Stimulated activated naive CD4-positive, alpha-beta T cell (primary cell): ENCODE measurements at regions not wholly inside any gene's neighbourhood (a gene's known extent, or its start where the extent isn't known, plus 50 kb on each side); places are given as distances from the start of the nearest gene placed in this dataset.

ENCODE experiments used
- DNase-seq, 6 experiments: peaks; one replicate each; lab custom pipeline; 2025; lab: John Stamatoyannopoulos, UW

DNA sequence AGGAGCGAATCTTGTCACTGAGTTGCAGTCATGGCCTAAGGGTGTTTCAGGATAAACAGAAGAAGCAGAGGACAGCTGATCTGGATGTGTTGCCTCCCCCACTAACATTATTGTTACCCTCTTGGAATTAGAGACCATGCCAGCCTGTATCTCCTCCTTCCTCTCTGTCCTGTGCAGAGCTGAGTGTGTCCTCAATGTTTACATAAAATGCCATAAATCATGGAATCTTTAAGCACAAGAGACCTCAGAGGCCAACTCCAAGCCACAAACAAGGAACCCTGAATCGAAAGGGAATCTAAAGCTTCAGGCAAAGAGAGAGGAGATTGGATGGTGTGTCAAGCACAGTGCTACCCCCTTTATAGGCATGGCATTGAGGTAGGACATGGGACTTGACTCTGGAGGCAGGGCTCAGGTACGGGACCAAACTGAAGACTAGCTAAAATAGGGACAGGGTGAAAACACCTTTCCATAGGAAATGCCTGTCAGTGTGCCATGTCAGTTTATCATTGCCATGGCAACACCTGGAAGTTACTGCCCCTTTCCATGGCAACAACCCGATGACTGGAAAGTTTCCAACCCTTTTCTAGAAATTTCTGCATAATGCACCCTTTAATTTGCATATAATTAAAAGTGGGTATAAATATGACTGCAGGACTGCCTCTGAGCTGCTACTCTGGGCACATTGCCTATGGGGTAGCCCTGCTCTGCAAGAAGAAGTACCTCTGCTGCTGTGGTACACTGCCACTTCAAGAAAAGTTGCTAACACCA, 489.7 kb downstream of the MIAT start:
- DNase-seq: no peak

DNA sequence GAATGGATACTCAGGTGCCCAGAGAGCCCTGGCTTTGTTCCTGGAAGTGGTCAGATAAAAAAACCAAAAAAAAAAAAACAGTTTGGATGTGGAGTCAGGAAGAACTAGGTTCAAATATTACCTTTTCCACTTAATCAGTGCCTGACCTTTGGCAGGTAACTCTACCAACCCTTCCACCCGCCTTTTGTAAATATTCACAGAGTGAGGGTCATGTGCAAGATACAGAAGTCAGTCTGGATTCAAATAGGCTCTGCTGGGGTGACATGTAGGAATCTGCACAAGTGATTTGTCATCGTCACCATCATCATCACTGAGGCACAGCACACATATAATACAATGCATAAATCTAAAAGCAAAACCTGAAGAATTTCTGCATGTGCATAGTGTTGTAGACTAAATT, 490.7 kb downstream of the MIAT start:
- no peak for DNase-seq

DNA sequence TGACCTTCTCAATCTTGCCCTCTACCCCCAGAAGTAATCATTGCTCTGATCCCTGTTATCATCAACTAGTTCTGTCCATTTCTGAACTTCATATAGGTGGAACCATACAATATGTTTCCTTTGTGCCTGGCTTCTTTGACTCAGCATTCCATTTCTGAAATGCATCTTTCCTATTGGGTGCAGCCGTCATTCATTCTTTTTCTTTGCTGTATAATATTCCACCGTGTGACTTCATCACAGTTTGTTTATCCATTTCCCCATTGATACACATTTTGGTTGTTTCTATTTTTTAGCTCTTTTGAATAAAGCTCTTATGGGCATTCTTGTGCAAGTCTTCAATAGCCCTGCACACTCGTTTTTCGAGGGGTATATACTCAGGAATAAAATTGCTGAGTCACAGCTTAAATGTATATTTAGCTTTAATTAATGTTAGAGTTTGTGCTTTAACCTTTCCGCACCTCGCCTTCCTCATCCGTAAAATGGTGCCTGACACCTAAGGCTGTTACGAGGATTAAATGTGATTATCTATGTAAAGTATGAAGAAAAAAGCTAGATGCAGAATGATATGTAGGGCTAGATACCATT, 491.6 kb downstream of the MIAT start:
- no peak for DNase-seq

DNA sequence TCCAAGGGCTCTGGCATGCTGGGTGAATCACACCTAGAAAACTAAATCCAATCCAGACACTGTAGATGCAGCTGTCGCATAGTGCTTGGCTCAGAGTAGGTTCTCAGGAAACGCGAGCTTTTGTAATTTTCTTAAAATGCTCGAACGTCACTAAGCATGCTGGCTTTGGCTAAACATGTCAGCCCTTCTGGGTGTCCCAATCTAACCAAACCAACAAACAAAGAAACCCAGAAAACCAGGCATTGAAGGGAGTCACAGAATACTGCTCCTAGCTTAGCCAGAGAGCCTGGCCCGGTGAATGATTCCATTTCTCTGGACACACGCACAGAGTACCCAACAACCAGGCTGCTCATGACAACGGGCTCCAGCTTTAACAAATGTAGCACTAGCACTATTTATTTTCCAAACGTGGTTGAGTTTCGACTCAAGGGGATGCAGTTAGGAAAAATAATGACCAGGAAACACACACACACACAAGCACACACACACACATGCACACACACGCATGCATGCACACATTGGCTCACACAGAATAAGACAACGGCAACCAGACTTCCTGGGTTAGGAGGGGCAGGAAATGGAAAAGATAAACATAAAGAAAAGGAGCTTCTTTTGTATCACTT, 492.6 kb downstream of the MIAT start:
- no peak for DNase-seq

DNA sequence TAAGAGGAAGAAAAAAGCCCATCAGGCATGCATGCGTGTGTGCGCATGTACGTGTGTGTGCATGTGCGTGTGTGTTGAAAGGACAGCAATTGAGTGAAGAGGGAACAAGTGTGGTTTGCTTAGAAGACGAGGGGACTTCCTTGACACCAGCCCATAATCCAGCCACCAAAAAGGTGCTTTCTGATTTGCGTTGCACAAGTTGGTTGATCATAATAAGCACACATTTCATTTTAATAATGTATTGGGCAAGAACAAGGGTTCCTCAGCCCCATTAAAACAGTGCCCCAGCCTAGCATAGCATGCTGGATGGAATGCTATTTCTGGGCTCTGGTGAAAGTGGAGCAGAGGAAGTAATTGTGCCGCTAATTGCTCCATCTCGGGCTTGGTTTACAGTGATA, 493.2 kb downstream of the MIAT start:
- no peak for DNase-seq

DNA sequence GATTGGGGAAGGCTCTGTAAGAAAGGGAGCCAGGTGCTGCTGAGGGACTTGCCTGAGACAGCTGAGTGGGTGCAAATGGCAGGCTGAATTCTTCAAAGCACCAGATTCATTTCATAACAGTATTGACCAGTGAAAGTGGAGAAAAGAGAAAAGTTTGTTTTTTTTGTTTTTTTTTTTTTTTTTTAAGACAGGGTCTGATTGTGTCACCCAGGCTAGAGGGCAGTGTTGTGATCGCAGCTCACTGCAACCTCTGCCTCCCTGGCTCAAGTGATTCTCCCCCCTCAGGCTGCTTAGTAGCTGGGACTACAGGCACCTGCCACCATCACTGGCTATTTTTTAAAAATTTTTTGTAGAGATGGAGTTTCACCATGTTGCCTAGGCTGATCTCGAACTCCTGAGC, 494.0 kb downstream of the MIAT start:
- DNase-seq: no peak

DNA sequence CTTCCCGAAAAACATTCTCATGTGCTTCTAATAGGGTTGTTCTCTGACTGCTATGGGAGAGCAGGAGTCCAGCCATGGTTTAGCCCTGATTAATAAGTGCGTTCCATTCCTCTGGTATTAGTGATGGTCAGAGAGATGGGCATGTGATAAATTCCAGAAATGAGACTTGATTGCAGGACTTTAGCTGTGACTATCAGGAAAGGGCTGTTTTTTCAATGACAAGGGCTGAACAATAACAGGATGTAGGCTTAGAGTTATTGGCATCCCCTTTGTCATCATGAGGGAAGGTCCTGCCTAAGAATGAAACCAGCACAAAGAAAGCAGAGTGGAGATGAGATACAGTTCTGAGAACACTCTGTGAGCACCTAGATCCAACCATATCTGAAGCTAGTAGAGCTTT, 494.6 kb downstream of the MIAT start:
- DNase-seq: no peak

DNA sequence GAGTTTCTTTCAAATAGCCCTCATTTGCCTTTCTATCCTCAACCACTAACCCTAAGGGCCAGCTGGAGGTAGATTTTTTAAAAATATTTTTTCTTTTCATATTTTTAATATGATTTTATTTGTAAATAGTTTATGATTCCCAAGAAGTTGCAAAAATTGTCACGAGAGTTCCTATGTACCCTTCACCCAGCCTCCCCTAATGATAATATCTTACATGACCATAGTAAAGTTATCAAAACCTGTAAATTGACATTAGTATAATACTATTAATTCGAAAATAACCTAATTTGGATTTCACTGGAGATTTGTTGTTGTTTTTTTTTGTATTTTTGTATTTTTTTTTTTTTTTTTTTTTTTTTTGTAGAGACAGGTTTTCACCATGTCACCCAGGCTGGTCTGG, 495.5 kb downstream of the MIAT start:
- no peak for DNase-seq

DNA sequence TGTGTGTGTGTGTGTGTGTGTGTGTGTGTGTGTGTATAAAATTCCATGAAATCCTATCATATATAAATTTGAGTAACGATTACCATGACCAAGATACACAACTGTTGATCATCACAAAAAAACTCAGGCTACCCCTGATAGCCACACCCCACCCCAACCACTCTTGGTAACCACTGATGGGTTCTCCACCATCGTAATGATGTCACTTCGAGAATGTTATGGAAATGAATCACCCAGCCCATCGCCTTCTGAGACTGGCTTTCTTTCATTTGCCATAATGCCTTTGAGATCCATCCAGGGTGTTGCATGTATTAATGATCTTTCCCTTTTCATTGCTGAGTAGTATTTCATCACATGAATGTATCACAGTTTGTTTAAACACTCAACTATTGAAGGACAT, 496.0 kb downstream of the MIAT start:
- no peak for DNase-seq

DNA sequence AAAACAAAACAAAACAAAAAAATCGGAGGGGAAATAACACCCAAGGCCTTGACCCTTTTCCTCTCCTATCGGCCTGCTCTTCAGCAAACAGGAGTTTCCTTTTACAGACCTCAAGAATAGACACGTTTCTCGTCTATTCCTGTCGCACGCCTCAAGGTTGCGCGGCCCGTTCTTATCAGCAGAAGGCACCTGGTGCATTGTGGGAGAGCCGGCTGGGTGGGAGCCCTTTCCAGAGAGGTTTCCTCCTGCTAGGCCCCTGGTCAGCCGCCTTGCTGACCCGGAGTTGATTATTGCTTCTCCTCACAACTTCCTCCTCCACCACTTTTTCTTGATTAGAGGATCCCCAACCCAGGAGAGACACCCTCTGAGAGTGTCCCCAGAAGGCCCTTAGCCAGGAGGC, 497.3 kb downstream of the MIAT start:
- DNase-seq: no peak

DNA sequence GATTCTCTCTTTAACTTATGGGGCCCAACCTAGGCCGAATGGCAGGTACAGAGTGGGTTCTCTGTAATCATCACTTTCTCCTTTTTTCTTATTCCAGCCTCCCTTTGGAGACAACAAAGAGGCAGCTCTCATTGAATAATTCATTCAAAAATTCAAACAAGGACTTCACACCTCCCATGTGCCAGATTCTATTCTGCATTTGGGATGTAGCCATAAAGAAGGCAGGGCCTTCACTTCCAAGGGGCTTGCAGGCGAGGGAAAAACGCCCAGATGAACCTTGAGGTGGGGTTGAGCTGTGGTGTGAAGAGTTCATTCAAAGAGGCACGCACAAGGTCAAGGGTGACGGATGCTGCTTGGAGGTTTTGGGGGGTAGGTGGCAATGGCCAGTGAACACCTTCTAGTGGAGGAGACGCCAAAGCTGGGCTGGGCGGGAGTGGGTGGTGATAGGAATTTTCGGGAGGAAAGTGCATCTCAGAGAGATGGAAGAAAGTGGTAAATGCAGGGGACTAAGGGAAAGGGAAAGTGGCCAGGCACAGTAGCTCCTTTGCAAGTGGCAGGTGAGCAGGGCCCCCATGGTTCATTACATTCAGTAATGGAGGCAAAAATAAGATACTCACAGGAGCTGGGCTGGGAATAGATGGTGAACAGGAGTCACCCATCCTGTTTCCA, 499.6 kb downstream of the MIAT start:
- DNase-seq: no peak

DNA sequence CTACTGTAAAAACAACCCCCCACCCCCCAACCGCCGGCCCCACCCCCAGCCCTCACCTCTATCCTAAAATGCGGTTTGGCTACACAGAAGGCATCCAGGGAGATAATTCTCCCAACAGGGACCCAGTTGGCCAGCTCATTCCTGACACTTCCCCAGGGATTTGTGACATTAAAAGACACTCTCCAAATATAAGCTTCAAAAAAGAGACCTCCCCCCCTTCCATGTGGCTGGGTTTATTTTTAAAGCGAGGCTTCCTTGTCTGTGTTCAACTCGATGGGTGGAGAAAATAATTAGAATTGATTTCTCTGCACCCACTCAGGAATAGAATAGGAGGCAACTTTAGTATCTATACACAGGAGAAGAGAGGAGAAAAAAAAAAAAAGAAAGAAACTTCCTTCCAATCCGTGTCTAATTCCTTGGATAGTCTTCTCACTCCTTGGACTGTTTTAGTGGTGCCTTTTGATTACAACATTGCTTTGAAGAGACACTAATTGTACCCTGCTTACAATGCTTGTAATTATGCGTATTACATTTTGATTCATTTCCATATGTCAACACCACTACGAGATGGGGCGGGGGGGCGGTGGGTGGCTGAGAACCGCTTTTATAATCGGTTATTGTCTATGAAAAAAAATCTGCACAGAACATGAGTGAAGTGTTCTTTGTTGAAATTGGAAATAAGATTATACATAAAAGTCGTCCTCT, 500.4 kb downstream of the MIAT start:
- DNase-seq: no peak

DNA sequence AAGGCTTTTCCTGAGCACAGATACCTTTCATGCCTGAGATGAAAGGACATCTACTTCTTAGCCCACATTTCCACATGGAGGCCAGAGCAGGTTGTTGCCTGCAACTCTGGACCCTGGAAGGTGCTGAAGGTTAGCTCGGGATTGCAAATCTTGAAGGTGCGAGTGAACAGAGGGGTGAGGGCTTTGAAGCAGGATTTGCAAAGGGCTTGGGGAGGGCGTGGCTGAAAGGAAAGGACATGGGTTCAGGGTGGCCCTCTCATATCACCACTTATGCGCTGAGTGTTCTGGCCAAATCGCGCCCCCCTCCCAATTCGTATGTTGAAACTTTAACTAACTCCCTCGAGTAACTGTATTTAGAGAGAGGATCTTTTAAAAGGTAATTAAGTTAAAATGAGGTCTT, 501.6 kb downstream of the MIAT start:
- no peak for DNase-seq

DNA sequence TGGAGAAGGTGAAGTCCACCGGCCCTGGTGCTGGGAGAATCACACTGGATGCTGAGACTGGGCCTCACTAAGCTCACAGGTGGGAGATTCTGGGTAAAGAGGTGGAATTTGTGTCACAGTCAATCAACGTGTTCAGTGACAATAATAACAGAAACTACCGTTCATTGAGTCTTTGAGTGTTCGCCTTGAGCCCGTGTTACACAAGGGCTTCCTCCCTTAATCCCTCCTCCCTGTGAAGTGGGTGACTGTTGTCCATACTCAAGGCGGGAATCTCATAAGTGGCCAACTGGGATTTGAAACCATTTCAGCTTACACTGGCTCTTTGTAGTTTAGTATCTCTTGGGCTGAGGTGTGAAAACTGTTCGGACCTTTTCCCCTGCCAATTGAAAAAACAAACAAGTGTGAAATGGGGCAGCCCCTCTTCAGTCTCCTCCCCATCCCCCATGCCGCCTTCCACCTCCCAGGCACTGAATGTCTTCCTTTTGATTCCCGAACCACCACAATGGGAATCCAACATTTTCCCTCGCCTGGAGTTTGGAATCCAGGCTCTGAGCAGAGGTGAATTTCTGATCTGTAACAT, 502.4 kb downstream of the MIAT start:
- no peak for DNase-seq

DNA sequence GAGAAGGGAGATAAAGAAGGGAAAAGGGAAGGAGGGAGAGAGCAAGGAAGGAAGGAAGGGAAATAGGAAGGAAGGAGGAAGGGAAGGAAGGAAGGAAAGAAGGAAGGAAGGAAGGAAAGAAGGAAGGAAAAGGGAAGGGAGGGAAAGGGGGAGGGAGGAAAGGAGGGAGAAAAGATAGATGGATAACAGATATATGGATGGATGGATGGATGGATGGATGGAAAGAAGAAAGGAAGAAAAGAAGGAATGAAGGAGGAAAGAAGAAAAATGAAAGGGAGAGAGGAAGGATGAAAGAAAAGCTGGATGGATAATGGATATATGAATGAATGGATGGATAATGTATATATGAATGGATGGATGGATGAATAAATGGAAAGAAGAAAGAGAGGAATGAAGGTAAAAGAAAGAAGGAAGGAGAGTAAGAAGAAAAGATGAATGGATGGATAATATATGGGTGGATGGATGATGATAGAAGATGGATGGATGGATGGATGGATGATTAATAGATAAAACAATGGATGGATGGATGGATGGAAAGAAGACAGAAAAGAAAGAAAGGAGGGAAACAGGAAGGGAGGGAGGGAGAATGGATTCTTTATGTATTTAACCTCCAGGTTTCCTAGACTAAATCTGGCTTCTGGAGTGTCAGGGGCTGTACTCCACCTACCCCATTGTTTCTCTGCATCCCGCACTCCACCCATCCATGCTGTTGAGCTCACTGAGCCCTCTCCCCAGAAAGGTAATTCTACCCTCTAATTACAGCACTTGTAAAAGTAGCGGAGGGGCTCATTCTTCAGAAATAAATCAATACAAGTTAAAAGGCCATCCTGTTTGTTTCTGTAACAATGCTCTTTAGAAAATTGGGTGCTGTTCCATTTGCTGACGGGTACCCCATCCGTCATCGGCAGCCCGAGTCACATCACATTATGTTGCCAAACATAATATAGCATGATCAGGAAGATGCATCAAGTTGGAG, 506.1 kb downstream of the MIAT start:
- DNase-seq: no peak

DNA sequence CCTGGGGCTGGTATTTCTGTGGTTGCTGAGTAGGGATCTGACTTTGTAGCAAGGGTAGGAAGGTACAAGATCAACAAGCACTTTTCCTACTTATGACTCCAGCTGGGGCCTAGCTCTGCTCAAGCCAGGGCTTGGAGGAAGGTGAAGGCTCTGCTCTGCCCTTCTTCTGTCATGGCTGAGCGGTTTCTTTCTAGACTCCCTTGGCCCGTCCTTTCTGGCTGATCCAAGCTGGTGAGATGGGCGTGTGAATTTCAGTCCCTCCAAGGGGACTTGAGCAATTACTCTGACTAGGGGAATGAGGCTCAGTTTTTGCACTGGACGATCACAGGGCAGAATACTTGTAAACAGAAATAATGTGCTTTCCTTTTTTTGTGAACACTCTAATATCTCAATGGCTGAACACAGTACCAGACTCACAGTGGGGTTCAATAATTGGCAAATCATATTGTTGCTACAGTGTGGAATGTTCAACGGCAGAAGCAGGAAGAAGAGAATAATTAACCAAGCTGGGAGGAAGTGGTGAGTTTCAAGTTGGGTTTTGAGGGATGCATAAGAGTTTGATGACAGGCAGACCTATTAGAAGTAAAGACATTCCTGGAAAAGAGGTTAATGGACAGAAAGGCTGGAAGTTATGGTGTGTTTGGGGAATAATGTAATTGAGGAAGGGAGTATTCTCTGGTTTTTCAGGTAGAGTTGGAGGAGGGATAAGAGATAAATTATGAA, 507.6 kb downstream of the MIAT start:
- DNase-seq: no peak

DNA sequence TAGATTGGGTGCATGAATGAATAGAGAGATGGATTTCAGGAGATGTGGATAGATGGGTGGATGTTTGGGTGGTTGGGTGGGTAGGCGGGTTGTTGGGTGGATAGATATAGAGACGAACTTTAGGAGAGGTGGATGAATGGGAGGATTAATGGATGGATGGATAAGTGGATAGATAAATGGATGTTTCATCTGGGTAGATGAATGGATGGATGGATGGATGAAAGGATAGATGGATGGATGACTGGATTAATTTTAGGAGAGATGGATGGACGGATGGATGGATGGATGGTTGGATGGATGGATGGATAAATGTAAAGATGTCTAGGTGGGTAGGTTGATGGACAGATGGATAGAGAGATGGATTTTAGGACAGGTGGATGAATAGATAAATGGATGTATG, 511.3 kb downstream of the MIAT start:
- no peak for DNase-seq

DNA sequence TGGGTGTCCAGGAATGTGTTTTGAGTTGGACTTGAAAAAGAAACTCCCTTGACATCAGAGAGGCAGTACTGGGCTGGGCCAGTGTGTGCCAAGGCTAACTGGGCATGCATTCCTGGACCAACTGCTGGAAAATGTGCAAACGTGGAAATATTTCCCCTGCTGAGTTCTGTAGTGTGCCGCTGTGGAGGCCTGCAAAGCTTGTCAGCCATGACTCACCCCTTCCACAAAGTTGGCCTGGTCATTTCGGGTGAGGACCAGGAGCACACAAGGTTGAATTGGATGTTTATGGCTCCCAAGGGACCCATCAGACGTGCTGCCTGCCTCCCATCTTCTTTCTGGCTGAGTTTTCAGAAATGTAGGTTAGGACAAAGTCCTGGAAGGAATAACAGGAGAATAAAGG, 513.1 kb downstream of the MIAT start:
- DNase-seq: no peak

DNA sequence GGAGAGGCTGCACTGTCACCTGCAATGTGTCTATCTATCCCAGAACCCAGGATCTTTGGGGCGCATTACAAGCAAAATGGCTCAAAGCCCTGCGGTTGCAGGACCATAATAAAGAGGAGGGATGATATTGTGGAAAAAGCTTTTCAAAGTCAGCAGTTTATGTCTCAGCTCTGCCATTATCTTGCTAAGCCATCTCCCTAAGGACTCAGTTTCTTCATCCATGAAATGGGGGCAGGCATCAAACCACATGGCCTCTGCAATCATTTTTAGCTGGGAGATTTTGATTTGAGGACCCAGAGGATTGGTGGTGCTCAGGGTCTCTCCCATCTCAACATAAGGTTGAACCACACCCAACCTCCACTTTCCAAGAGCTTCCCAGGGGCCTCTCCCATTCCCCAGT, 513.8 kb downstream of the MIAT start:
- DNase-seq: no peak

DNA sequence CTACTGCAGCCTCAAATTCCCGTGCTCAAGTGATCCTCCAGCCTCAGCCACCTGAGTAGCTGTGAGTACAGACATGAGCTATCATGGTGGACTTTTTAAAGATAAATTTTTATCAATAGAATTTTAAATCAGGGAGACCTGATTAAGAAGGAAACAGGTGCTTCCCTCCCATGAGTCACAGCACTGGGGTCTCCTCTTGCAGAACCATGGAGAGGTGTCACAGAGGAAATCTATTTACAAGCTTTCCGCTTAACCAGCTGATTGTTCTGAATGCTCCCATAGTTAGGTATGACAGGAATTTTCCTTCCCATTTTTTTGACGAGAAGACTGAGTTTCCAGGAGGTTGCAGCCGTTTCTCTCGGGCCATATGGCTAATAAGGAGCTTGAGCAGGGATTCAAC, 516.1 kb downstream of the MIAT start:
- no peak for DNase-seq
